ENCODE measurements at regions not wholly inside any gene's neighbourhood (a gene's known extent, or its start where the extent isn't known, plus 50 kb on each side); places are given as distances from the start of the nearest gene placed in this dataset.
"Not testable (repeated sequence)": the region's sequence is repeated elsewhere in the genome, so short reads cannot be mapped to it uniquely, and the experiment has no call there.

- POLR2A ChIA-PET, H3K27ac Mint-ChIP-seq, ATAC-seq, DNase-seq, H3K4me3 Mint-ChIP-seq, H3K4me1 Mint-ChIP-seq: not testable (repeated sequence)
- peaks cover 6 to 13% (median 11%) of the 10 kb centered on the region in 5 donors for H3K27me3 Mint-ChIP-seq
- peaks cover 0 to 24% (median 9%) of the 10 kb centered on the region in 9 donors for H3K9me3 Mint-ChIP-seq
- H3K36me3 Mint-ChIP-seq: peaks cover 0 to 24% (median 0%) of the 10 kb centered on the region in 3 donors
Observed at GRCh38 chr16:88176184-88176583, 206.6 kb upstream of the ZNF469 start.

- H3K36me3 Mint-ChIP-seq: peaks cover 0 to 21% (median 0%) of the 10 kb centered on the region in 3 donors
- H3K4me1 Mint-ChIP-seq, DNase-seq, POLR2A ChIA-PET, H3K27ac Mint-ChIP-seq, ATAC-seq, H3K4me3 Mint-ChIP-seq: not testable (repeated sequence)
- H3K27me3 Mint-ChIP-seq: peaks cover 4 to 10% (median 7%) of the 10 kb centered on the region in 5 donors
- peaks cover 0 to 20% (median 9%) of the 10 kb centered on the region in 9 donors for H3K9me3 Mint-ChIP-seq
Observed at GRCh38 chr16:88176591-88177180, 206.1 kb upstream of the ZNF469 start.

GRCh38 chr16:88178251-88178650 is 204.5 kb upstream of the ZNF469 start:
- DNase-seq, H3K27ac Mint-ChIP-seq, H3K27me3 Mint-ChIP-seq, H3K4me3 Mint-ChIP-seq, ATAC-seq, POLR2A ChIA-PET, H3K9me3 Mint-ChIP-seq, H3K36me3 Mint-ChIP-seq, H3K4me1 Mint-ChIP-seq: not testable (repeated sequence)

GRCh38 chr16:88178896-88179295 is 203.9 kb upstream of the ZNF469 start:
- not testable (repeated sequence) for H3K4me3 Mint-ChIP-seq

GRCh38 chr16:88182967-88183881 is 199.5 kb upstream of the ZNF469 start:
- H3K9me3 Mint-ChIP-seq, POLR2A ChIA-PET, H3K27ac Mint-ChIP-seq, ATAC-seq, H3K4me3 Mint-ChIP-seq, DNase-seq, H3K27me3 Mint-ChIP-seq, H3K36me3 Mint-ChIP-seq, H3K4me1 Mint-ChIP-seq: not testable (repeated sequence)

More at GRCh38 chr16:88178896-88179295, 203.9 kb upstream of the ZNF469 start:
- H3K27me3 Mint-ChIP-seq, H3K36me3 Mint-ChIP-seq, ATAC-seq, POLR2A ChIA-PET, H3K27ac Mint-ChIP-seq, DNase-seq, H3K9me3 Mint-ChIP-seq, H3K4me1 Mint-ChIP-seq: not testable (repeated sequence)

GRCh38 chr16:88184053-88184452 is 198.7 kb upstream of the ZNF469 start:
- H3K4me3 Mint-ChIP-seq, H3K27me3 Mint-ChIP-seq, H3K4me1 Mint-ChIP-seq, H3K9me3 Mint-ChIP-seq, H3K27ac Mint-ChIP-seq, DNase-seq, ATAC-seq, POLR2A ChIA-PET, H3K36me3 Mint-ChIP-seq: not testable (repeated sequence)

- POLR2A ChIA-PET, H3K27me3 Mint-ChIP-seq, H3K27ac Mint-ChIP-seq, H3K9me3 Mint-ChIP-seq, H3K4me3 Mint-ChIP-seq, H3K4me1 Mint-ChIP-seq, DNase-seq, ATAC-seq, H3K36me3 Mint-ChIP-seq: not testable (repeated sequence)
Observed at GRCh38 chr16:88184566-88185355, 198.0 kb upstream of the ZNF469 start.

- H3K27me3 Mint-ChIP-seq: peaks cover 4 to 13% (median 7%) of the 10 kb centered on the region in 5 donors
- peaks cover 0 to 12% (median 3%) of the 10 kb centered on the region in 9 donors for H3K9me3 Mint-ChIP-seq
- H3K36me3 Mint-ChIP-seq, POLR2A ChIA-PET, DNase-seq, H3K27ac Mint-ChIP-seq, H3K4me3 Mint-ChIP-seq, H3K4me1 Mint-ChIP-seq, ATAC-seq: not testable (repeated sequence)
Observed at GRCh38 chr16:88185406-88185805, 197.4 kb upstream of the ZNF469 start.

GRCh38 chr16:88185976-88186888 is 196.5 kb upstream of the ZNF469 start:
- not testable (repeated sequence) for ATAC-seq
- peak overlapping the region in 1 of 10 donors; percentile 39 for H3K27ac Mint-ChIP-seq

GRCh38 chr16:88186889-88187870 is 195.6 kb upstream of the ZNF469 start:
- POLR2A ChIA-PET, ATAC-seq, H3K27ac Mint-ChIP-seq, H3K4me3 Mint-ChIP-seq, H3K4me1 Mint-ChIP-seq, H3K36me3 Mint-ChIP-seq, DNase-seq: not testable (repeated sequence)
- H3K27me3 Mint-ChIP-seq: peaks cover 2 to 16% (median 7%) of the 10 kb centered on the region in 5 donors
- H3K9me3 Mint-ChIP-seq: peaks cover 0 to 12% (median 3%) of the 10 kb centered on the region in 9 donors

More at GRCh38 chr16:88185976-88186888, 196.5 kb upstream of the ZNF469 start:
- H3K4me1 Mint-ChIP-seq, H3K4me3 Mint-ChIP-seq, DNase-seq, H3K36me3 Mint-ChIP-seq, POLR2A ChIA-PET: not testable (repeated sequence)
- Mint-ChIP-seq H3K9me3 (peaks cover 0 to 12% (median 3%) of the 10 kb centered on the region in 9 donors), H3K27me3 (peaks cover 4 to 16% (median 7%) of the 10 kb centered on the region in 5 donors)

Data from naive thymus-derived CD8-positive, alpha-beta T cell (primary cell).